Hepatocyte (in vitro differentiated cells): ENCODE measurements at regions not wholly inside any gene's neighbourhood (a gene's known extent, or its start where the extent isn't known, plus 50 kb on each side); places are given as distances from the start of the nearest gene placed in this dataset.

Experiments used
- DNase-seq: peaks from one replicate; pipeline ENCODE4 v3.0.0-alpha.2; 2016; ENCODE audit warnings: low spot score
- H2AFZ ChIP-seq: fragments of 200-600 bp; sonication (generic); 2 replicates; pipeline ENCODE4 v1.6.0; 2016; ENCODE audit warnings: antibody characterized with exemption, mild to moderate bottlenecking
- H3K27ac ChIP-seq: fragments of 200-600 bp; sonication (generic); 2 replicates; pipeline ENCODE4 v1.5.1; 2016; ENCODE audit warnings: mild to moderate bottlenecking
- H3K27me3 ChIP-seq: fragments of 200-600 bp; sonication (generic); 2 replicates; pipeline ENCODE4 v1.6.1; 2016
- H3K36me3 ChIP-seq: fragments of 200-600 bp; sonication (generic); replicated peaks from 2 replicates; pipeline ENCODE4 v1.5.1; 2016; ENCODE audit warnings: low read depth; ENCODE audit not compliant: insufficient read depth
- H3K4me1 ChIP-seq: fragments of 200-600 bp; sonication (generic); 2 replicates; pipeline ENCODE4 v1.5.1; 2016; ENCODE audit warnings: mild to moderate bottlenecking, moderate library complexity; ENCODE audit not compliant: insufficient read depth
- H3K4me2 ChIP-seq: fragments of 200-600 bp; sonication (generic); 2 replicates; pipeline ENCODE4 v1.6.0; 2016
- H3K4me3 ChIP-seq: fragments of 200-600 bp; sonication (generic); 2 replicates; pipeline ENCODE4 v1.5.1; 2016; ENCODE audit warnings: mild to moderate bottlenecking
- H3K79me2 ChIP-seq: fragments of 200-600 bp; sonication (generic); 2 replicates; pipeline ENCODE4 v1.6.0; 2017; ENCODE audit warnings: mild to moderate bottlenecking
- H3K9me2 ChIP-seq: fragments of 200-600 bp; sonication (generic); replicated peaks from 2 replicates; pipeline ENCODE4 v1.6.0; 2017; ENCODE audit warnings: mild to moderate bottlenecking; ENCODE audit not compliant: insufficient read depth
- H3K9me3 ChIP-seq: fragments of 200-600 bp; sonication (generic); 2 replicates; pipeline ENCODE4 v1.5.1; 2016; ENCODE audit warnings: low read depth, mild to moderate bottlenecking
- H4K20me1 ChIP-seq: fragments of 200-600 bp; sonication (generic); 2 replicates; pipeline ENCODE4 v1.6.0; 2016; ENCODE audit warnings: mild to moderate bottlenecking; ENCODE audit not compliant: insufficient read depth, poor library complexity, severe bottlenecking
- EZH2 ChIP-seq: fragments of 200-600 bp; sonication (generic); IDR thresholded peaks from 2 replicates; pipeline ENCODE4 v1.6.1; 2016; ENCODE audit warnings: antibody characterized with exemption, mild to moderate bottlenecking, borderline replicate concordance
- EZH2phosphoT487 ChIP-seq: fragments of 200-600 bp; sonication (generic); IDR thresholded peaks from one replicate; pipeline ENCODE4 v1.6.1; 2018; ENCODE audit warnings: antibody characterized with exemption, mild to moderate bottlenecking, low read depth, moderate library complexity; ENCODE audit not compliant: unreplicated experiment, severe bottlenecking
- WGBS: methylation state at CpG from one replicate; pipeline ENCODE4 v1.1.6; 2016; ENCODE audit warnings: low lambda C conversion rate; ENCODE audit errors: missing lambda C conversion rate; 5-methylcytosine and 5-hydroxymethylcytosine counted together
- TF ChIP-seq, protein P1 (sequence below): fragments of 200-600 bp; sonication (generic); IDR thresholded peaks from 2 replicates; pipeline ENCODE4 v1.5.1; 2016; ENCODE audit warnings: antibody characterized with exemption, mild to moderate bottlenecking; ENCODE audit not compliant: poor library complexity

DNA sequence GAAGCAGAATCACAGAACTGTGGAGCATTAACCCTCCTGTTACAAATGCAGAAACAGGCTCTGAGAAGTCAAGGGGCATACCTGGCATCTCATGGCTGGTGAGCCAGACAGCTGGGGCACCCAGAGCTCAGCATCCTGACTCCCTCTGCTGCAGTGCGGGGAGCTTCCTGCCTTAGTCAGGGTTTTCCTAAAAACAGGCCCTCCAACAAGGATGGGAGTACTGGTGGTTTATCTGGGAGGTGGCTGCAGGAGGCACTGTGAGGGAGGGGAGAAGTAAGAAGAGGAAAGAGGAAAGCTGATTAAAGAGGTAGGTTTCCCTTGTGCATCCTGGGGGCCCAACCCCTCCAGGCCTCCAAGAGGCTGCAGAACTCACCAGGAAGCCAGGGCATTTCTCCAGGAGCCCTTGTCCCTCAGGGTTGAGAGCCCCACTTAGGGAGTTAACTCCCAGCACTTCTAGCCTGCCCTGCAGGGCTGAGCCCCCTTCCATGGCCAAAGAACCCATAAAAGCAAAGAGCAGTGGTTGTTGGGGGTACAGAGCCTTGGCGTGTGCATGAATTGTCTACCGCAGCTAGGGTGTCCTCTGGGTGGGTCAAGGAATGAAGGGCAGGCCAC is 261.5 kb upstream of the RPL38 start:
- H3K4me2 ChIP-seq, result no peak overlapping the region
- TF ChIP-seq, protein P1, sequence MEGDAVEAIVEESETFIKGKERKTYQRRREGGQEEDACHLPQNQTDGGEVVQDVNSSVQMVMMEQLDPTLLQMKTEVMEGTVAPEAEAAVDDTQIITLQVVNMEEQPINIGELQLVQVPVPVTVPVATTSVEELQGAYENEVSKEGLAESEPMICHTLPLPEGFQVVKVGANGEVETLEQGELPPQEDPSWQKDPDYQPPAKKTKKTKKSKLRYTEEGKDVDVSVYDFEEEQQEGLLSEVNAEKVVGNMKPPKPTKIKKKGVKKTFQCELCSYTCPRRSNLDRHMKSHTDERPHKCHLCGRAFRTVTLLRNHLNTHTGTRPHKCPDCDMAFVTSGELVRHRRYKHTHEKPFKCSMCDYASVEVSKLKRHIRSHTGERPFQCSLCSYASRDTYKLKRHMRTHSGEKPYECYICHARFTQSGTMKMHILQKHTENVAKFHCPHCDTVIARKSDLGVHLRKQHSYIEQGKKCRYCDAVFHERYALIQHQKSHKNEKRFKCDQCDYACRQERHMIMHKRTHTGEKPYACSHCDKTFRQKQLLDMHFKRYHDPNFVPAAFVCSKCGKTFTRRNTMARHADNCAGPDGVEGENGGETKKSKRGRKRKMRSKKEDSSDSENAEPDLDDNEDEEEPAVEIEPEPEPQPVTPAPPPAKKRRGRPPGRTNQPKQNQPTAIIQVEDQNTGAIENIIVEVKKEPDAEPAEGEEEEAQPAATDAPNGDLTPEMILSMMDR, result no peak
- TF ChIP-seq EZH2phosphoT487 (no peak), EZH2 (no peak)
- no peaks in the 10 kb centered on the region for H3K9me2 ChIP-seq
- H2AFZ ChIP-seq, result no peak overlapping the region
- no peaks in the 10 kb centered on the region for H3K9me3 ChIP-seq
- no peaks in the 10 kb centered on the region for H3K79me2 ChIP-seq
- H3K4me3 ChIP-seq, result no peak overlapping the region
- no peak overlapping the region for H3K27ac ChIP-seq
- H4K20me1 ChIP-seq, result no peaks in the 10 kb centered on the region
- WGBS, result 90% methylated on average over 3 of the region's 3 CpGs
- H3K27me3 ChIP-seq, result peaks cover 10% of the 10 kb centered on the region
- H3K4me1 ChIP-seq, result no peaks in the 10 kb centered on the region
- H3K36me3 ChIP-seq, result no peaks in the 10 kb centered on the region
- DNase-seq, result no peak

DNA sequence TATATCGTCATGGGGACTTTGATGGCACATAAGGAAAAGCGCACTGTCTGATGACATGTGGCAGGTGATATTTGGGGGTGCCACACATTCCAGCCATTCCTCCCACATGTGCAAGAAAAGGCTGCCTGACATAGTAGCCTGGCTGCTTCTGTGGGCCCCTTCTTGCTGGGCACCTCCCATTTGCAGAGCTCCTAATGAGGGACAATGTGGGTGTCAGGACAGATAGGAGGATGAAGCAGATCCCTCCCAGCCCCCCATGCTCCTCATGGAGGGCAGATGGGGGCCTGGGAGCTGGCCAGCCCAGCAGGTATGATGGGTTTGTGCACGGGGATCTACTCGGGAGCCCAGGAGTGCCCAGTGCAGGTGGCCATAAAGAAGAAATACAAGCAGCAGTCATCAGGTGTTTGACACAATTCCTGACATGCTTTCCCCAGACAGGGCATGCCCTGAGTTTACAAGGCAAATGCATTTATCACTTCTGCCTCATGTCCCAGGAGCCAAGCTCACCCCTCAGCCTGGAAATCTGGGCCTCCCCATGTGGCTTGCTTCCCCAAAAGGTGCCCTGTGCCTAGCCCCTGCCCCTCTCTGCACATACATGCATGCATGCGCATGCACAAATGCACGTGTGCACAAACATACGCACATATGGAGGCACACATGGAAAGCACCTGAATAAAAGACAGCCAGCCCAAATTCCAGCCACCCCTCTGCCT is 260.6 kb upstream of the RPL38 start:
- H3K79me2 ChIP-seq, result no peaks in the 10 kb centered on the region
- H3K27me3 ChIP-seq, result peaks cover 10% of the 10 kb centered on the region
- H3K4me1 ChIP-seq, result no peaks in the 10 kb centered on the region
- H3K36me3 ChIP-seq, result no peaks in the 10 kb centered on the region
- WGBS, result 90% methylated on average over 7 of the region's 7 CpGs
- H3K4me3 ChIP-seq, result no peak overlapping the region
- H3K9me3 ChIP-seq, result no peaks in the 10 kb centered on the region
- H3K4me2 ChIP-seq, result no peak overlapping the region
- no peak for DNase-seq
- H4K20me1 ChIP-seq, result no peaks in the 10 kb centered on the region
- no peak overlapping the region for H2AFZ ChIP-seq
- H3K27ac ChIP-seq, result no peak overlapping the region
- TF ChIP-seq, protein P1, result no peak
- no peak for TF ChIP-seq EZH2
- TF ChIP-seq EZH2phosphoT487, result no peak
- H3K9me2 ChIP-seq, result no peaks in the 10 kb centered on the region

GRCh38 chr17:73943416-73944110 is 259.9 kb upstream of the RPL38 start:
- no peaks in the 10 kb centered on the region for H3K79me2 ChIP-seq
- no peaks in the 10 kb centered on the region for H3K9me2 ChIP-seq
- no peak overlapping the region for H3K4me2 ChIP-seq
- no peaks in the 10 kb centered on the region for H3K4me1 ChIP-seq
- no peak overlapping the region for H2AFZ ChIP-seq
- H3K27ac ChIP-seq, result no peak overlapping the region
- TF ChIP-seq, protein P1, result no peak
- no peak for TF ChIP-seq EZH2phosphoT487
- TF ChIP-seq EZH2, result no peak
- H4K20me1 ChIP-seq, result no peaks in the 10 kb centered on the region
- H3K27me3 ChIP-seq, result peaks cover 10% of the 10 kb centered on the region
- H3K9me3 ChIP-seq, result no peaks in the 10 kb centered on the region
- WGBS, result 91% methylated on average over 7 of the region's 7 CpGs
- DNase-seq, result no peak
- H3K36me3 ChIP-seq, result no peaks in the 10 kb centered on the region
- no peak overlapping the region for H3K4me3 ChIP-seq
